HG02798 (cell line): ENCODE measurements at regions not wholly inside any gene's neighbourhood (a gene's known extent, or its start where the extent isn't known, plus 50 kb on each side); places are given as distances from the start of the nearest gene placed in this dataset.
"Not testable (repeated sequence)": the region's sequence is repeated elsewhere in the genome, so short reads cannot be mapped to it uniquely, and the experiment has no call there.

Source experiments
- ATAC-seq: cut with Tn5 transposase; IDR thresholded peaks from one replicate; pipeline ENCODE4 v1.9.1; 2021; ENCODE audit warnings: mild to moderate bottlenecking; ENCODE audit not compliant: unreplicated experiment, poor library complexity

DNA sequence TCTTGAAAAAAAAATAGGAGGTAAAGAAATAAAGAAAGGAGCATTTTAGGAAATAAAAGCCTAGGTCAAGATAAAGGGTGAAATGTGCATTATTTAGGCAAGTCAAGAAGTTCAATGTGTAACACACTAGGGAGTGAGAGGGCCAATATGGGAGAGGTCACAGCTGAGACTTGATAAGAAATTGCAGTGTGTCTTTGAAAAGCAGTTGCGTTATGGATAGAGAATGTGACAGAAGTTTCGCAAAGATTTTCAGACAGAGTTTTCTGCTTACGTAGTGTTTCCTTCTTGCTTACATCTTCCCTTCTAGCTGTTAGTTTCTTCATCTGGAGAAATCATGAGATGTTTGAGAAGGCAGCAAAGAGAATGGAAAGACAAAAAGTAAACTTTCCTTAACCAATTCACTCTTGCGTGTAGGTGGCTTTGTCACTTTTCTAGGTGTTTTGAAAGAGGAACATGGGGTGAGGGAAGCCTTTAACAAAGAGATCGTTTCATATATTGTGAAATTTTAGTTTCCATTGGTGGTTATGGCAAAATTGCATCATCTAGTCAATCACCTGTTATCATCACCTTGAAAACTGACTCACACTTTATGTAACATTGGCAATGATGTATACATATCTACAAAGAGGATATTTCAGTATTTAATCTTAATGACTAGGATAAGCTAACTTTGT lies 975.5 kb downstream of the OLFM4 start:
- ATAC-seq, result no peak

DNA sequence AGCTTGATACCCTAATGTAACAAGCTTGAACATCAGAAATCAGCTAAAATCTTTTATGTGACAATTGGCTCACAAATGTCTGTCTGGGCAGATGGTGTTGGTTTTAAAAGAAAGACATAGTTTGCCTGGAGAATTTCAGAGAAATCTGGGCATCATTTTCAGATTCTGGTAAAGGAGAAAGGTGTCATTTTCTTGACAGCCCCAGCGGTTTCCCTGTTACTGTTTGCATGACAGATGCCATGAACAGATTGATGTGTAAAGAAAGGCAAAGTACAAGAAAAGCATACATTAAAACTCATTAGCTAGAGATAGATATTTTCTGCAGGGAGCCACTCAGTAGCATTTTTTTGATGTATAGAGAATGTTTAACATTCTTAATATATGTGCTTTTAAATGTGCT lies 987.9 kb downstream of the OLFM4 start:
- ATAC-seq, result no peak

DNA sequence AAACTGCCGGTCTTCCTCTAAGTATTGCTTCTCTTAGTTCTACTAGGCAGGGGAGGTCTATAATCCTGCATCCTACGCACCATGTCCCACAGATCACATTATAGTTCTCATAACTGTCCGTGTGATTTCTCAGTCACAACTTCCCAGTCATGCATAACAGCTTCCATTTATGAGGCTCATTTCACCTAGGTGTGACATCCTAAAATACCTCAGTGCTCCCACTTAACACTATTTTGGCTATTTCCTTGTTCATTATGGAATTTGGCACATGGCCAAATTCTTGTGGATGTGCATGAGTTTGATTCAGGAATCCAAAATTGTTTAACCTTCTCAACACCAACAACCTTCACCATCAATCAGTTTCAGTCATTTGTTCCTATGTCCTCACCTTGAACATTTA lies 989.9 kb downstream of the OLFM4 start:
- ATAC-seq, result no peak

DNA sequence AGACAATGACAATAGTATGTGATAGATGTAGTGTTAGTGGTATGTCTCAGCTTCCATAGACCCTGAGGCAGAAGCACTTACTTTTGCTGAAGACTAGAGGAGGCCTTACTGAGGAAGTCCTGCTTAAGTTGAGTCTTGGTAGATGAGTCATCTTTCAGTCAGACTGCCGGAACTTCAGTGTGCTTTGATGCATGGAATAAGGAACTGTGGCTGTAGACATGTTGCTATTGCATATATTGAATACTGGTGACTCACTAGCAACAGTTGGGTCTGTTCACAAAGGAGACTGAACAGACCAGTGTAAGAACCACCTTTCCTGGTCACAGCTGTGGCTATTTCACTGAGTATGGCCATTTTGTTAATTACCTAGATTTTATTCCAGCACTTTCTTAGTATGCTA lies 1000.6 kb downstream of the OLFM4 start:
- ATAC-seq, result peak; percentile 98

DNA sequence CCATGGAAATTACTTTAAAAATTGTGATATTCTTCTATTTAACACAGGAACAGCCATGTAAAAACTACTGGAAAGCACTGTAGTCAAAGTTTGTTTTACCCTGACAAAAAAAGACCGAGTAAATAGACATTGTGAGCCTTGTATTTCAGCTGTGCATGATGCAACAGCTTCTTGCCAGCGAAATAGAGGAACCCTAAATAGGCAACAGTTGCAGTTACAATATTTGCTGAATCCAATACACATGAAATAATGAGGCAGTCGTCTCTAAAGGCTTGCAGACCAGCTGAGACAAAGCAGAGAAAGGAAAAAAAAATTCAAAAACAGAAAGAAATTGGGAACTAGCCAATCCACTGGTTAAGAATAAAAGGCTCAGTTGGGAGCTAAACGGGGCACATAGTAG lies 1001.1 kb downstream of the OLFM4 start:
- no peak for ATAC-seq

DNA sequence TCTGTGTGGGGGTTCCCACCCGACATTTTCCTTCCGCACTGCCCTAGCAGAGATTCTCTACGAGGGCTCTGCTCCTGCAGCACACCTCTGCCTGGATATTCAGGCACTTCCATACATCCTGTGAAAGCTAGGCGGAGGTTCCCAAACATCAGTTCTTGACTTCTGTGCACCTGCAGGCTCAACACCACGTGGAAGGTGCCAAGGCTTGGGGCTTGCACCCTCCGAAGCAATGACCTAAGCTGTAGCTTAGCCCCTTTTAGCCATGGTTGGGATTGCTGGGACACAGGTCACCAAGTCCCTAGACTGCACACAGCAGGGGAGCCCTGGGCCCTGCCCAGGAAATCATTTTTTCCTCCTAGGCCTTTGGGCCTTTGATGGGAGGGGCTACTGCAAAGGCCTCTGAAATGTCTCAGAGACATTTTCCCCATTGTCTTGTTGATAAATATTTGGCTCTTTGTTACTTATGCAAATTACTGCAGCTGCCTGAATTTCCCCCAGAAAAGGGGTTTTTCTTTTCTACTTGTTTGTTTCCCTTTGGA lies 1004.8 kb downstream of the OLFM4 start:
- ATAC-seq, result no peak

DNA sequence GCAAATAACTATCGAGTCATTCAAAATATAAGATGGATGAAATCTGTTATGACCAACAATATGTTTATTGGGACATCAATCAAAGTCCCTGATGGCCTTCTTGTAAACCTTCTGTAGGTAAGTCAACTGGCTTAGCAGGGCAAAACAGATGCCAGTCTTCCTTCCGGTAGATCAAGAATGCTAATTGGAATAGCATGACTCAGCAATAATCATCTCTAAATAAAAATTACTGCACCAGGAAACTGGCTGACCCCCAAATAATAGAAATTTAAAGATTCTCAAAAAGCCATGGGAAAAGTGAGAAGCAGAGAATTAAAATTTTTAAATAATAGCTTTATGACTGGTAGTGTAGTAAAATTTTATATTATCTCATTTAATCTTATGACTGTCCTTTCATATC lies 1005.4 kb downstream of the OLFM4 start:
- ATAC-seq, result no peak

DNA sequence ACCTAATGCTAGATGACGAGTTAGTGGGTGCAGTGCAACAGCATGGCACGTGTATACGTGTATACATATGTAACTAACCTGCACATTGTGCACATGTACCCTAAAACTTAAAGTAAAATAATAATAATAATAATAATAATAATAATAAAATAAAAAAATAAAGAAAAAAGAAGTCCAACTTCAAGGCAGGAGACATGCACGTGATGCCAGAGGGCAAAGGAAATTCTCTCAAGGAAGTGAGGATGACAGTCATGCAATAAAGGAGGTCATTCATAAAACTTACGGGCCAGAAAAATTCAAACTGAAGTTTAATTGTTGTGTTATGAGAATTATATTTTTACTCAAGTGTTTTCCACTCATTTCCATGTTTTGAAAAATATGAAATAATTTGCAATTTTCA lies 1028.8 kb downstream of the OLFM4 start:
- ATAC-seq, result not testable (repeated sequence)

DNA sequence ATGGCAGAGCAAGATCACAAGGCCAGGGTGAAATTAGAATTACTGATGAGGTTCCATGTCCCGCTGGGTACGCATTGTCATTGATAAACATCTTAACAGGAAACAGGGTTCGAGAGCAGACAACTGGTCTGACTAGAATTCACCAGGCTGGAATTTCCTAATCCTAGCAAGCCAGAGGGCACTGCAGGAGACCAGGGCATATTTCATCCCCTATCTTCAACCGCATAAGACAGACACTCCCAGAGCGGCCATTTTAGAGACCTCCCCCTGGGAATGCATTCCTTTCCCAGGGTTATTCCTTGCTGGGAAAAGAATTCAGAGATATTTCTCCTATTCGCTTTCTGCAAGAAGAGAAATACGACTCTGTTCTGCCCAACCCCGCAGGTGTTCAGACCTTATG lies 1041.3 kb downstream of the OLFM4 start:
- not testable (repeated sequence) for ATAC-seq

DNA sequence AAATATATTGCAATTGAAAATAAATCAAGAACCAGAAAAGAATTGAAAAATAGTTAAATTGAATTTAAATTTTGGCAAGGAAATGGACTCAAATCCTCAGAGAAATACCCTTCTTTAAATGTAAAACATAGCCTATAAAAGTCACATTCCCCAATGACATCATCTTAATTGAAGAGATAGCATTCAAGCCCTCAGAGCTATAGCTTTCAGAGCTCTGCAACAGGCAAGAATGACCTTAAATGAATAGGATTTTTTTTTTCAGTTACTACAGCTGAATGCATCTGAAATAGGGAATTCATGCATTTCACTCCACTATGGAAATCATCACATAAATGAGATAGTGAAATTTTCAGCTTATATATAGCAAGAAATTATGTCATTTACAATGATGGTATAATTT lies 1049.0 kb downstream of the OLFM4 start:
- ATAC-seq, result no peak

DNA sequence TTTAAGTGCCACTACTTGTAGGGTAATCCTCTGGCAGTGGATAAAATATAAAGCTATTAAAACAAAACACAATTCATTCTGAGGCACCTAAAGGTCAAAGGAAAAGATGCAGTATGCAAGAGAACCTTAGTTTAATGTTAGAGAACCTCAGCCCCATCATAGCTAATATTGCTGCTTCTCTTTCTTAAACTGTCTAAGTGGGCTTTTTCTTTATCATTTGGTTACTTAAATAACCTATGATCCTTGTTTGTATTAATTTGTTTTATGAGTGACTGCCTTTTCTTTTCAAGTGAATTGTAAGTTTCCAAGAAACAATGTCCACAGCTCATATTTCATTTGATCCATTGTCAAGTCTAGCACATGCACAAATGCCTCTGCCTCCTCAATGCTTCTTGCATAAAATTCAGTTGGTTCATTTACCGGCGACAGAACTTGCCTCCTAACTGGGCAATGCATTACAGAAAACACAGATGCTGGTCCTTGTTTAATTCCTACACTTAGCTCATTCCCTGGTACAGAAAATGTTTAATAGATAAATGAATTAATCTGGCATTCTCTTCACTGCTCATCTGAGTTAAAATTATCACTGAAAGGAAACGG lies 1049.8 kb downstream of the OLFM4 start:
- no peak for ATAC-seq

DNA sequence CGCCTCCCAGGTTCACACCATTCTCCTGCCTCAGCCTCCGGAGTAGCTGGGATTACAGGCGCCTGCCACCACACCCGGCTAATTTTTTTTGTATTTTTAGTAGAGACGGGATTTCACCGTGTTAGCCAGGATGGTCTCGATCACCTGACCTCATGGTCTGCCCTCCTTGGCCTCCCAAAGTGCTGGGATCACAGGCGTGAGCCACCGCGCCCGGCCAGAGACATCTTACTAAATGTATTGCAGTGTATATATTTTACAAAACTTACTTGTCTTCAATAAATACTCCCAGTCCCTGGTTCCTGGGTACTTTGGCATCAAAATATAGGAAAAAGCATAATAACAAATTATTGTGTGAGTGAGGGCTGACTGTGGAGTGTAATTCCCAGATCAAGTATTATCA lies 1053.7 kb downstream of the OLFM4 start:
- not testable (repeated sequence) for ATAC-seq

DNA sequence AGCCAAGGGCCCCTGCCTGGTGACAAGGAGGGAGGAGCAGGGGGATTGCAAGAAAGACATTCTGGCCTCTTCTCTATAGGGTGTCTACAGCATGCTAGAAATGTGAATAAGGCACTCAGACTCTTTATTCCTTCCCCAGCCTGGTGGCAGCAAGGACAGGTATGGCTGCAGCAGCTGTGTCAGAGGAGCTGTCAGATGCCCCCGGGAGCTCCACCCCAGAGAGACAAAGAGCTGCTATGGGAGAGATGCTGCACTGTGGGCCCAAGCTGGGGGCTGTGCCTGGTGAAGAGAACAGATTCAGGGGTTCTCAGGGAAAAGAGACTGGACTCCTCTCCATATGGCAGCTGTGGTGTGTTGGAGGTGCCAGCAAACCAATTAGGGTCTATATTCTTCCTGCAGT lies 1063.3 kb downstream of the OLFM4 start:
- ATAC-seq, result no peak

DNA sequence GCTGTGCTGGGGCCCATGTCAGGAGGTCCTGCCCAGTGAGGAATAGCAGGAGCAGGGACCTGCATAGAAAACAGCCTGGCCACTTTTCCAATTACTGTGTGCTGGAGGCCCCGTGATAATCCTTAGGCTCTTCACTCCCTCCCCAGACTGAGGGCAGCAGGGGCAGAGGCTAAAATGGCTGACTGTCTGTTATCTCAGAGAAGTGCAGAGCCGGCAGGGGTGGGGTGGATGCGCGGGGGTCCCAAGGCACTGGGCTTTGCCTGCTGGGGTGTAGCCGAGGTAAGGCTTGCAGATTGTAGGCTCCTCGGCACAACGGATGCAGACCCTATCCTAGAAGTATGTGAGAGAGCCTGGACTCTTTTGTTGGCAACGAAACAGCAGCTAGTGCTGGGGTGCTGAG lies 1064.1 kb downstream of the OLFM4 start:
- no peak for ATAC-seq

DNA sequence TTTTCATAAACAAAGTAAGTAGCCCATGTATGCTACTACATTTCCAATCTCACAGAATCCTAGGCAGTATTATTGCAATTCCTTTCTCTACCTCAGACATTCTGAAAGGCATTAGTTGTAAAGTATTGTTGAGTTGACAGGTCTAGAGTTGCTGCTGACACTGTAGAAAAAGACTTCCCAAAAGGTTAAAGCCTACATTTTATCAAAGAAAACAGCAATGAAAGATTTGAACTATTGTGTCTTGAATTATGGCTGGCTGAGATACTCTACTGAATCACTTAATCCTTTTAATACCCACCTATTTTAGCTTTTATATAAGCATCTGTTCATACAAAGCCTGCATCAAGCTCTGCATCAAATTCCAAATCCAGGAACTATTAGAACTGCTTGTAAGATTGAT lies 1082.0 kb downstream of the OLFM4 start:
- no peak for ATAC-seq

DNA sequence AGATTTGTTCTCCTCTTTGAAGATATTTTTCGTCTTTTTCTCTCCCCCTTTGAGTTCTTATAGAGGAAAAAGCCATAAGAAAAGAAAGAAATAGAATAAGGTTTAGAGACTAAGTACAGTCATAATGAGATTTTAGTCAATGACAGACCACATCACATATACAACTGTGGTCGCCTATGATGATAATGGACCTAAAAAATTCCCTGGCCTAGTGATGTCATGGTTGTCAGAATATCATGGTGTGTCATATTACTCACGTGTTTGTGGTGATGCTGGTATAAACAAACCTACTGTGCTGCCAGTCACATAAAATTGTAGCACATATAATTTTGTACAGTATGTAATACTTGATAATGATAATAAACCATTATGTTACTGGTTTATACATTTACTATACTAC lies 1096.1 kb downstream of the OLFM4 start:
- ATAC-seq, result no peak

DNA sequence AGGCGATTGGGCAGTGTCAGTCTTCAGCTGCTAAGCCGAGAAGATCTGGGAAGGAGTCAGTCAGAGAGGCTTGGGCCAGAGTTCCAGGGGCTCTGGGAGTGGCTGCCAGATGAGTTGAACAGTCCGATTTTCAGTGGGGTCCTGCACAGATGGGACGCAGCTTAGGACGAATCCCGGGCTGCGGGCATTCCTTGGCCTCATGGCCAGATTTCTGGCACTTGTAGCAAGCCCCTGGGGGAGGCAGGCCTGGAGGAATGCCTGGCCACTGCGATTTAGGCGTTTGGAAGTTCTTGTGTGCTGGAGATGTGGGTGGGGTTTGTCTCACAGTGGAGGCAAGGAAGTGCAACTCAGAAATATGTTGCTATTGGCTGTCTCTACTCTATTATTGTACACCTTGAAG lies 1102.3 kb downstream of the OLFM4 start:
- ATAC-seq, result not testable (repeated sequence)

DNA sequence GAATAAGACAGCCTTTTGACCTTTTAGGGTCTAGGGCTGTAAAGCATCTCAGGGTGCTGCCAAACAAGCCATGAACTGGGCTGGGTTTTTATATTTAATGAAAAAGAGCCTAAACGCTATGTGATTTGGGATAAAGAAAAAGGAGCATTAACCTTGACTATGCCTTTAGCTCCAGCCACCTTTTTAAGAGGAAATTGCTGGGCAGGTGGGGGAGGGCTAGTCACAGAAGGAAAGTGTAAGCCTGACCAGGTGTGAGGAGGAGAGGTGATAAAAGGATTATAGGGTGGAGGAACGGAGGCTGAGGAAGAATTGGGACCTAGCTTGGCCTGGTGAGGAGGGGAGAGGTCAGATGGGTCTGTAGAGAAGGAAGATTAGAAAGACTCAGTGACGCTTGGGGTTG lies 1102.8 kb downstream of the OLFM4 start:
- ATAC-seq, result not testable (repeated sequence)

DNA sequence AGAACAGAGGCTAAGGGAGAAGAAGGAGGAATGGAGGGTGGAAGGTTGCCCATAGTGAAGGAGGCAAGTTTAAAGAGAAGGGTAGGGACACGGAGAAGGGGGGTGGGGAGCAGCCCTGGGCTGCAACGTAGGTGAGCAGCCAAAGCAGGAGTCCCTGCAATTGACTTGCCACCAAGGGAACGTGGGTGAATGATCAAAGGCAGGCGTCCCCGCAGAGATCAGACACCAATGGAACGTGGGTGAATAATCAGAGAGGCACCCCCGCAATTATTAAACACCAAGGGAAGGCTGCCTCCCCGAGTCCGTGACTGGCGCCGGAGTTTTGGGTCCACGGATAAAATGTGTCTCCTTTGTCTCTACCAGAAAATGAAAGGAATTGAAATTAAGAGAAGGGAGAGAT lies 1103.5 kb downstream of the OLFM4 start:
- not testable (repeated sequence) for ATAC-seq

DNA sequence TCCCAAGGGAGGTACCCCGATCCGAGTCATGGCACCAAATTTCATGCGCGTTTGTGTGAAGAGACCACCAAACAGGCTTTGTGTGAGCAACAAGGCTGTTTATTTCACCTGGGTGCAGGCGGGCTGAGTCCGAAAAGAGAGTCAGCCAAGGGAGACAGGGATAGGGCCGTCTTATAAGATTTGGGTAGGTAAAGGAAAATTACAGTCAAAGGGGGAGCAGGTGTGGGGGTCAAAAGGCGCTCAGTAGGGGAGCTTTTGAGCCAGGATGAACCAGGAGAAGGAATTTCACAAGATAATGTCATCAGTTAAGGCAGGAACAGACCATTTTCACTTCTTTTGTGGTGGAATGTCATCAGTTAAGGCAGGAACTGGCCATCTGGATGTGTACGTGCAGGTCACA lies 1104.1 kb downstream of the OLFM4 start:
- ATAC-seq, result not testable (repeated sequence)

DNA sequence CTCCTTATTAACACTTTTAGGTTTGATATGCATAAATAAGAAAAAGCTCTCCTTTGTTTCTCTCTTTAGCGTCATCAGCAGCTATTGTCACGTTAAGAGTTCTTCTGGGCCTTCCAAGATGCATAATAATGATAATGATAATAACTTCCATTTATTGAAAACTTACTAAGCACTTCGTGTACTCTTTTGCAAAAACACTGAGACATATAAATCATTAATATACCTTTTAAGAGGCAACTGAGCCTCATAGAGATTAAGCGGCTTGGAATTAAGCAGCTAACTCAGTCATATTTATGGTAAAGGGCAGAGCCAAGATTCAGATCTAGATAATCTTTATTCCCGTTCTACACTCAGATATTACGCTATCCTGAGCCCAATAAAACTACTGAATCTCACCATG lies 1105.1 kb downstream of the OLFM4 start:
- no peak for ATAC-seq

DNA sequence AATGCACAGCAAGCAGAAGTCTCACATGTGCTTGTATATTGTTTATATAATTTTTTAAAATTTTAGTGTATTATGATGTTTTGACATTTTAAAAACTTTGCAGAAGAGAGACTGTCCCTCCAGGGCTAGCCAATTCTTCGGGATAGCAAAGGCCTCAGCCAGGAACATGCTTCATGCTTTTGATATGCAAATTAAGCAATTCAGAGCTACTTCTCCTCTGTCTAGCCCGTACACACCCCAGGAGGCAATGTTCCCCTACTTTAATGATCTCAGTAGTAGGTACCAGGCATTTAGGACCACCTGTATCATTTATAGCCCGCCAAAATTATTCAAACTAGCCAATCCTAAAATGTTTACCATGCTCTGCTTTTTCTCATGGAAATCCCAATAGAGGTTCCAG lies 1116.2 kb downstream of the OLFM4 start:
- ATAC-seq, result no peak
